Endodermal cell (in vitro differentiated cells): ENCODE measurements at regions not wholly inside any gene's neighbourhood (a gene's known extent, or its start where the extent isn't known, plus 50 kb on each side); places are given as distances from the start of the nearest gene placed in this dataset.

Experiments used
- DNase-seq: peaks from one replicate; pipeline ENCODE4 v3.0.0-alpha.2; 2017
- H3K27ac ChIP-seq: 2 replicates; pipeline ENCODE4 v1.5.1; 2013; ENCODE audit warnings: mild to moderate bottlenecking, low read depth, low read length, moderate library complexity
- H3K27me3 ChIP-seq: 2 replicates; pipeline ENCODE4 v1.6.1; 2013; ENCODE audit warnings: mild to moderate bottlenecking, low read length, moderate library complexity; ENCODE audit not compliant: insufficient read depth, control insufficient read depth, poor library complexity, severe bottlenecking
- H3K36me3 ChIP-seq: 2 replicates; pipeline ENCODE4 v1.7.0; 2013; ENCODE audit warnings: mild to moderate bottlenecking, low read length, moderate library complexity; ENCODE audit not compliant: control insufficient read depth, insufficient read depth
- H3K4me1 ChIP-seq: one replicate; pipeline ENCODE4 v1.7.0; 2013; ENCODE audit warnings: low read length; ENCODE audit not compliant: control insufficient read depth, insufficient read depth
- H3K4me3 ChIP-seq: 2 replicates; pipeline ENCODE4 v1.5.1; 2013; ENCODE audit warnings: mild to moderate bottlenecking, low read length, moderate library complexity
- H3K9ac ChIP-seq: 2 replicates; pipeline ENCODE4 v1.6.1; 2013; ENCODE audit warnings: mild to moderate bottlenecking, low read length, moderate library complexity; ENCODE audit not compliant: poor library complexity, severe bottlenecking; ENCODE audit errors: extremely low read depth
- H3K9me3 ChIP-seq: 2 replicates; pipeline ENCODE4 v1.6.1; 2013; ENCODE audit warnings: mild to moderate bottlenecking, low read length, moderate library complexity; ENCODE audit not compliant: control insufficient read depth
- H3K27ac Mint-ChIP-seq: 2 replicates; pipeline ENCODE4 v1.8.0; 2020; ENCODE audit warnings: mixed read lengths
- H3K27me3 Mint-ChIP-seq: 2 replicates; pipeline ENCODE4 v1.8.0; 2021; ENCODE audit warnings: mild to moderate bottlenecking, mixed read lengths; ENCODE audit not compliant: insufficient read depth
- H3K36me3 Mint-ChIP-seq: 2 replicates; pipeline ENCODE4 v1.8.0; 2020; ENCODE audit warnings: low read depth, mixed read lengths
- H3K4me1 Mint-ChIP-seq: 2 replicates; pipeline ENCODE4 v1.8.0; 2020; ENCODE audit warnings: mixed read lengths
- H3K4me3 Mint-ChIP-seq: 2 replicates; pipeline ENCODE4 v1.8.0; 2020; ENCODE audit warnings: mild to moderate bottlenecking, moderate library complexity, mixed read lengths
- H3K9me3 Mint-ChIP-seq: 2 replicates; pipeline ENCODE4 v1.8.0; 2020; ENCODE audit warnings: mild to moderate bottlenecking, mixed read lengths
- CTCF ChIP-seq: fragments of 200-600 bp; sonication (generic); conservative IDR thresholded peaks from 2 replicates; pipeline ENCODE4 v1.5.0; 2021; ENCODE audit warnings: antibody characterized with exemption, mild to moderate bottlenecking
- WGBS, 2 experiments: methylation state at CpG; one replicate each; pipeline versions ENCODE4 v1.1.5 to v1.1.7; 2013; ENCODE audit warnings: missing lambda C conversion rate in 2 of 2, mixed read lengths in 1 of 2; ENCODE audit not compliant: insufficient coverage in 1 of 2, insufficient read length in 1 of 2; 5-methylcytosine and 5-hydroxymethylcytosine counted together

- no peak overlapping the region for H3K27ac Mint-ChIP-seq
These were observed 306.8 kb upstream of the STT3B start for GRCh38 chr3:31225923-31226322.

DNA sequence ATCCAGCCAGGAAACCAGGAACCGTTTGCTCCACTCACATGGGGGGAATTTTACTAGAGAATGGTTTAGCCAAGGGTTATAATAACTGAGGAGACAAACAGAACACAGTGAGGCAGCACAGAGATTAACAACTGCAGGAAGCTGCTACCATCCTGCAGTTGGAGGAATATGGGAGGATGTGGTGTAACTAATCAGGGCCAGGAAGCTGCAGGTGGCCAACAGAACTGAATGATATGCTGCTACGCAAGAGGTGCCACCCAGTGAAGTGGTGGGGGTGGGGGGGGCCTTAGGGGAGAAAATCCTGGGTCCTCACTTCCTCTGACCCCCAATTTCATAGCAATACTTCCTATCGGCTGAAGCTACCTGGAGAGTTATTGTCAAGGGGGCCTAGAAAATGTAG, 306.4 kb upstream of the STT3B start:
- no peak overlapping the region for H3K27ac Mint-ChIP-seq
- no peak overlapping the region for H3K27ac ChIP-seq
- H3K4me1 Mint-ChIP-seq, result peaks cover 2% of the 10 kb centered on the region
- no peaks in the 10 kb centered on the region for H3K9me3 Mint-ChIP-seq
- H3K27me3 Mint-ChIP-seq, result no peaks in the 10 kb centered on the region
- WGBS, 2 experiments, result 86 to 94% methylated on average over 2 to 3 of the region's 3 CpGs
- no peaks in the 10 kb centered on the region for H3K4me1 ChIP-seq
- no peaks in the 10 kb centered on the region for H3K27me3 ChIP-seq
- no peaks in the 10 kb centered on the region for H3K36me3 Mint-ChIP-seq
- DNase-seq, result no peak
- no peak overlapping the region for H3K4me3 ChIP-seq
- H3K4me3 Mint-ChIP-seq, result no peak overlapping the region
- no peaks in the 10 kb centered on the region for H3K9me3 ChIP-seq
- TF ChIP-seq CTCF, result no peak
- no peak overlapping the region for H3K9ac ChIP-seq
- H3K36me3 ChIP-seq, result no peaks in the 10 kb centered on the region

More at GRCh38 chr3:31225923-31226322, 306.8 kb upstream of the STT3B start:
- Histone ChIP-seq H3K4me1 (no peaks in the 10 kb centered on the region), H3K9me3 (no peaks in the 10 kb centered on the region), H3K4me3 (no peak overlapping the region), H3K27me3 (no peaks in the 10 kb centered on the region), H3K27ac (no peak overlapping the region), H3K9ac (no peak overlapping the region), H3K36me3 (no peaks in the 10 kb centered on the region)
- H3K4me1 Mint-ChIP-seq, result peaks cover 2% of the 10 kb centered on the region
- H3K27me3 Mint-ChIP-seq, result no peaks in the 10 kb centered on the region
- no peaks in the 10 kb centered on the region for H3K9me3 Mint-ChIP-seq
- no peaks in the 10 kb centered on the region for H3K36me3 Mint-ChIP-seq
- TF ChIP-seq CTCF, result no peak
- H3K4me3 Mint-ChIP-seq, result no peak overlapping the region
- DNase-seq, result no peak
- 75 to 92% methylated on average over 1 to 3 of the region's 3 CpGs for WGBS, 2 experiments

DNA sequence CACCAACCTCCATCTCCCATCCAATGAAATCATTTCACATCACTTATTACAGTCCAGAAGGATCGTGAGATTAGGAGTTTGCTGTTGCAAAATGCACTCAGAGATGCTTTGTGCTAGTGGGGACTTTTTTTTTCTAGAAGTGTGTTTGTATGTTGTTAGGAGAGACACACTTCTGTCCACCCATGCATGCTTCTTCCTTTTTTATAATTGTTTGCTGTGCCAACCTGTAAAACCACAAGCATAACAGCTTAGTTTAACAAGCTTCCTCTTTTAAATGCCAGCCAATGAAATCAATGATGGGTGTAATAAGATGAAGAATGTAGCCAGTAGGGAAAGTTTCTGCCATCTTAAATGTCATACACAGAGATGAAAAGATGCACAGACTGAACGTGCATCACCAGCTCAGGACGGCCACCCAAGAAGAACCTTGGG, 305.6 kb upstream of the STT3B start:
- Mint-ChIP-seq H3K9me3 (no peaks in the 10 kb centered on the region), H3K36me3 (no peaks in the 10 kb centered on the region), H3K4me1 (peaks cover 2% of the 10 kb centered on the region), H3K27ac (no peak overlapping the region), H3K27me3 (no peaks in the 10 kb centered on the region), H3K4me3 (no peak overlapping the region)
- 91% methylated on average over 3 of the region's 3 CpGs; no CpG with 5 or more reads in 1 of the 2 experiments for WGBS, 2 experiments
- no peak for TF ChIP-seq CTCF
- Histone ChIP-seq H3K27ac (no peak overlapping the region), H3K36me3 (no peaks in the 10 kb centered on the region), H3K4me1 (no peaks in the 10 kb centered on the region), H3K9ac (no peak overlapping the region), H3K9me3 (no peaks in the 10 kb centered on the region), H3K4me3 (no peak overlapping the region), H3K27me3 (no peaks in the 10 kb centered on the region)
- DNase-seq, result no peak
